Stimulated activated CD4-positive, alpha-beta T cell treated with anti-CD3 and anti-CD28 coated beads, Interleukin-4, amount 100 ng/mL, for 48 hours (primary cell): ENCODE measurements at regions not wholly inside any gene's neighbourhood (a gene's known extent, or its start where the extent isn't known, plus 50 kb on each side); places are given as distances from the start of the nearest gene placed in this dataset.

Experiments used
- DNase-seq, 2 donors: peaks; one replicate each; pipeline ENCODE4 v3.0.0-alpha.2; 2020; ENCODE audit warnings: low read depth in 2 of 2

- no peak for DNase-seq
These were observed 169.4 kb upstream of the PPP1R26 start for GRCh38 chr9:135310134-135310533.

GRCh38 chr9:135315572-135315971, 164.0 kb upstream of the PPP1R26 start:
- no peak for DNase-seq

DNA sequence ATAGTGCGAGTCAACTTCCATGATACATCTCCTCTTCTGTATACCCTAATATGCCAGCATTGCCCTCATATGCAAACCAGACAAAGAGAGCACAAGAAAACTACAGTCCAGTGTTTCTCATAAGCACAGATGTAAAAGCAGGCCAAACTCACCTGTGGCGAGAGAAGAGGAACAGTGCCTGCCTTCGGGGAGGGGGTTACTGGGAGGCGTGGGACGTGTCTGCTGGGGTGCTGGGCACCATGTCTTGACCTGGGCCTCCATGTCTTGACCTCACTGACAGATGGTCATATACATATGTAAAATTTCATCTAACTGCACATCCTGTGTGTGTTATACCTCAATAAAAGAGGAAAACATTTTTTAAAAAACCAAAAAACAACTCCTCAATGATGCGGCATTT, 159.3 kb upstream of the PPP1R26 start:
- DNase-seq: no peak

DNA sequence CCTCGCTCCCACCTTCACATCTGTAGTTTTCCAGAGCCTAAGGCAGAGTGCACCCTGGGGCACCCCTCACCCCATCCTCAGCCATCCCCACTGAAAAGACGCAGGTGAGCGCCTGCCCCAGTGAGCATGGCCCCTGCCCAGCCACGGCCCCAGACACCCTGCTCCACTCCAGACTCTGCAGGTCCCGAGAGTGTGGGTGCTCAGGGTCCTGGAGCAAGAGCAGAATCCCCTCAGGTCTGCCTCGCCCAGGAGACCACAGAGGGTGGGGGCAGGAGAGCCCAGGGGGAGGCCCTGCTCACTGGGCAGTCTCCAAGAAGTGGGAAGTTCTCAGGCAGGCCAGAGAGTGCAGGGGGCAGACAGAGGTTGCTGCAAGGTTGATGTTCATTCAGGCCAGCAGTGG, 158.6 kb upstream of the PPP1R26 start:
- DNase-seq: no peak

DNA sequence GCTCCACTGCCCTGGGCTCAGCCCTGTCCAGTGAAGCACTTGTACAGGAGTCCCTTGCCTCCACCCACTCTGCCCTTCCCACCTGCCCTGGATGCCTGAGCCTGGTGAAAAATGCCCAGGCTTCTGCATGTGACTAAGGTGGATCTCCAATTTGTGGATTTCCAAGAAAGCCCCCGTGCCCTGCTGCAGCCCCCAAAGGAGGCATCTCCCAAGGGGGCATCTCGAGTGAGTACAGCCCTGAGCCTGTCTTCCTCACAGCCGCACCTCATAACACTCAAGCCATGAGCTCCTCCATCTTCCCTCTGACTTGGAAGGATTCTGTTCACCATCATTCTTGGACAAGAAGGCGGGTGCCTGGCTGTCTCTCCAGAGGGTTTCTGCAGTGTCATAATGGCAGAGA, 158.0 kb upstream of the PPP1R26 start:
- DNase-seq: no peak

- no peak for DNase-seq
These were observed 155.3 kb upstream of the PPP1R26 start for GRCh38 chr9:135324329-135324728.

GRCh38 chr9:135326141-135326540, 153.4 kb upstream of the PPP1R26 start:
- DNase-seq: no peak

GRCh38 chr9:135326633-135327152, 152.9 kb upstream of the PPP1R26 start:
- no peak for DNase-seq

DNA sequence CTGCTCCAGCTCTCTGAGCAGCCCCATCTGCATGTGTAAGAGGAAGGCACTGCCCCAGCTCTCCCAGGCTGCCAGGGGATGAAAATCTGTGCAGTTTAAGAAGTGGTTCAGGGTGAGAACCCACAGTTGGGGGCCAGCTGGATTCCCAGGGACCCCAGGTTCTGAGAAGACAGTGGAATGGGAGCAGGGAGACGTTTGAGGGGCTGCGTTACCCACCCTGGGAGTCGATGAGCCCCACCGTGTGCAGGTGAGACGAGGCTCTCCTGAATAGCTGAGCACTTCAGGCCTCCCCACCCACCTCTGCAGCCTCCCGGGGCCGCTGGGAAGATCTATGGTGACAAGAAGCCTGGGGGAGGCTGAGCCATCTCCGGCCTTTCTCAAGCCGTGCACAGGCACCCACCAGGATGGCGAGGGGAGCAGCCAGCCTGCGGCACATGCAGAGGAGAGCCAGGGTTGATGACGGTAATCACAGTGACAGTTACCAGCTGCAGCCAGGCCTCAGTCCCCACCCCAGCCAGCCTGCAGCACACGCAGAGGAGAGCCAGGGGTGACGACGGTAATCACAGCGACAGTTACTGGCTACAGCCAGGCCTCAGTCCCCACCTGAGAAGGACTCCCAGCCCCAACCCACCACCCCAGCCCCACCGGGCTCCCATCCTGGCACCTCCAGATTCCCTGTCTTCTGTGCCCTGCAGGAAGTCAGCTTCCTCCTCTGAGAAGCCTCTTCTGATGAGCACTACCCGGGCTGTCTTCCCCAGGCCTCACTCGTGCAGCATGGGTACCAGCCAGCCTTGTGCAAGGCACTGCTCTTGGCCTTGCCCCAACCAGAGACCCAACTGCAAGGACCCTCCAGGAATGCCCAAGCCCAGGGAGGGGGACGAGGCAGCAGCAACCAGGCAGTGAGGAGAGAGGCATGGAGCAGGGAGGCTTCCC, 150.8 kb upstream of the PPP1R26 start:
- no peak for DNase-seq

DNA sequence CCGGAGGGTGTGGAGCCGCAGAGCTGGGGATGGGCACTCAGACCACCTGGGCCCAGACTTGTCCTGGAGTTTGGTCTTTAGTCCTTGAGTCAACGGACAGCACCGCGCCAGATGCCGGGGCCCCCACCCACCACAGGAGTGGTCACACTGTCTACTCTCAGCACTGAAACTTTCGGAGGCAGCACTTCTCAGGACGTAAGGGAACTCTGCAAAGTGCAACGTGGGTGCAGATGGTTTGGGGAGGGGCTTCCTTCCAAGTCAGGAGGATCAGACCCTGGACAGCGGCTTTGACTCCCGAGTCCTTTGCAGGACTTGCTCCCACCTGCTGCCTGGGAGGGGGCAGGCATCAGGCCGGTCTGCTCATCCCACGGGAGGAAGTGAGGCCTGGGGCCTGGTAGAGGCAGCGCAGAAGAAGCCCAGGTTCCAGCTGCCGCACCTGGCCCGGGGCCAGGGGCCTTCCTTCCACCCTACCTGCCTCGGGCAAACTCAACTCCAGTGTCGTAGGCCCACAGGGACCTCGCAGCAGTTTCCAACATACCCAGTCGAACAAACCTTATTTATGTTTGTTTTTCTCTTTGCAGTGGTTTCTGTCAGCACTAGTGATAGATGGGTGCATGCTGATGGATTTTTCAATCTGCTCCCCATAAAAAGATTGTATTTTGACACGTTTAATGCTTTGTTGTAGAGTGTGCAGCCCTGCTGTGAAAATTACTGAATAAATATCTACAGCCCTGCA, 149.8 kb upstream of the PPP1R26 start:
- no peak for DNase-seq

DNA sequence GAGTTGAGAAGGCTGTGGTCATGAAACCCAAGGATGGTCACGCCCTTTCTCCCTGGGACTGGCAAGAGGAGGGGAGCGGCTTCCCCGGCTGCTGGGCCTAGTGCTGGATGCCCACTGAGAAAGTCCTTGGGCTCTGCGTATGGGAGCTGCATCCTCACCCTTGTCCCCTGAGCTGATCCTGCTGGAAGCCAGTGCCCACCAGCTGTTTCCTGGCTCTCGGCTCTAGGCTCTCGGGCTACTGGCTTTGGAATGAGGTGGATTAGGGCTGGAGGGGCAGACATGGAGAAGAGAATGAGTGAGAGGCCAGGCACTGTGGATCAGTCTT, 149.3 kb upstream of the PPP1R26 start:
- no peak for DNase-seq

DNA sequence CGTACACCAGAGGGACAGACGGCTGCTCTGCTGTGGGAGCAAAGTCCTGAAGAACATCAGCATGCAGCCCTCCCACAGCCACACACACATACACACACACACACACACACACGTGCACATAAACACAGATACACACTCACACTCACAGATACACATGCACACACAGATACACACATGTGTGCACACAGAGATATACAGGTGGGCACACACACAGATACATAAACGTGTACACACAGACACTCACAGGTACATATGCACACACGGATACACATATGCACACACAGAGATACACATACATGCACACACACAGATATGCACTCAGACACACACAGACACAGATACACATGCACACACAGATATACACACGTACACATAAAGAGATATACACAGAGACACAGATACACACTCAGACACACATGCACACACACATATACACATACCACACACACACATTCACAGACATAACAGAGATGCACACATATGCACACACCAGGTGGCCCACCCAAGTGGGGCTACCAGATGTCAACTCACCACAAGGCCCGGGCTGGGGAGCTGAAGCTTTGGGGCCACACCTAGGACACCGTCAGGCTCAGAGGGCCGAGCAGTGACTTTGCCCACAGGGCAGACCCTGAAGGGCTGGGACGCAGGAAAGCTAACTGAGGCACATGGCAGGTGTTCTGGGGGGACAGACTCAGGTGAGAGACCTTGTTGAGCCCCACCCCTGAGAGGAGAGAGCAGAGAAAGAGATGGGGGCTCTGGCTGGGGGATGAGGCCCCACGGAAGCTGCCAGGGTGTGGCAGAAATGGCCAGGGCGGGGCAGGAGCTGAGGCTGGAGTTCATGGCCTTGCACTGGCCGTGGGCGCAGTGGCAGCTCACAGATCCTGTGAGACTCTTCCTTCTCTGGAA, 148.6 kb upstream of the PPP1R26 start:
- DNase-seq: no peak

DNA sequence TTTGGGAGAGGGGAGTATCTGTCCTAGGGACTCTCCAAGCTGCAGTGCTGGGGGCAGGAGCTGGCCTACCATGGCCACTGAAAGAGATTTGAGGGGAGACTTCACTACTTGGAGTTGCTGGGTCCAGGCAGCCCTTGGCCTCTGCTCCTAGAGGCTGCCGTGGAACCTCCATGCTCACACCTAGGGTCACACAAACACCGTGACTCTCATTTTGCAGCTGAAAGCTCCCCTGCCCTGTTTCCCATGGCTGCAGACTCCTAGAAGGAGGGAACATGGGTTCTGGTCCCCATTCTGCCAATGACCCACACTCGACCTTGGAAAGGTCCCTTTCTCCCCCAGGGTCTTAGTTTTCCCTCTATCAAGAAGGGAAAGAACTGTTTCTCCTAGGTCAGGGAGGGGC, 147.1 kb upstream of the PPP1R26 start:
- DNase-seq: no peak

DNA sequence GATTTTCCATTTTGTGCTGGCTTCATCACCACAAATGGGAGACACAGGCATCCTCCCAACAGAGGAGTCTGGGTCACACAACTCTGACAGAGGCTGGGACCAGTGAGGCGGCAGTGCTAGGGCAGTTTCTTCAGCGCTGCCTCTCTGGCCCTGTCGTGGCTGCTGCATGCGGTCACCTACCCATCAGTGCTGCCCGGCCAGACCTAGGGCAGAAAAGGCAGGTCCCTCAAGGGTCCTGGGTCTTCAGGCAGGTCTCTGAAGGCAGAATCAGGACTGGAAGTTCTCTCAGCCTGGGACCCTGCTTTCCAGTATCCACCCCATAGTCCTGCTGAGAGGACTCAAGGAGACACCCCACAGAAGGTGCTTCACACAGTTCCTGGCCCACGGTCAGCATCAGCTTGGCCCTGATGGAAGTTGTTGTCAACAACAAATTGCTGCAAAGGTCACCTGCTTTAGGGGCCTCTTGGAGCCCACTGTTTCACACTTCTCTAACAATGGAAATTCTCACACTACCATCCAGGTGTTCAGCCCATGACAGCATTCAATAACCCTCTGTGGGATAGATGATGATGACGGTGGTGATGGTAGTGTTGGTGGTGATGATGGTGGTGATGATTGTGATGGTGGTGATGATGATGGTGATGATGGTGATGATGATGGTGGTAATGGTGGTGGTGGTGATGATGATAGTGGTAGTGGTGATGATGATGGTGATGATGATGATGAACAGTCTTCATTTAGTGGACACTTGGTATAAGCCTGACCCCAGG, 146.4 kb upstream of the PPP1R26 start:
- no peak for DNase-seq

DNA sequence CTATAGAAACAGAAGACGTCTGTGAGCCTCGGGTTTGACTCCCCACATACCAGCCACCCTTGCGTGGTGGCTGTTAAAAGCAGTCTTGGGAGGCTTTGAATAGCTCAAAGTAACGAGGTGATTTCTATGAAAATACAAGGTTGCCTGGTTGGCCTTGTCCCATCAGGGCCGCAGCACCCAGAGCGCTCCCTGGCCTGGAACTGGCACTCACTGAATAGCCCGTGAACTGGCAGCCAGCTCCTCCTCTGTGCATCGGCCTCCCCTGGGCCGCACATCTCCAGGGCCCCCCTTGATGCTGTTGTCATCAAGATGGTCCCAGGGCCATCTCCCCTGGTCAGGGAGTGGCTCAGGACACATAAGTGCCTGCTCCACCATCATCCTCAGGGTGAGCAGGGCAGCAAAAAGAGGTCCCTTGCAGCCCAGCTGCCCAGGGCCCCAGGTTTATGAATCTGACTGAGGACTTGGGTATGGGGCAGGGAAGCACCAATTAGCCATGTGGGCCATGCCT, 144.6 kb upstream of the PPP1R26 start:
- no peak for DNase-seq

DNA sequence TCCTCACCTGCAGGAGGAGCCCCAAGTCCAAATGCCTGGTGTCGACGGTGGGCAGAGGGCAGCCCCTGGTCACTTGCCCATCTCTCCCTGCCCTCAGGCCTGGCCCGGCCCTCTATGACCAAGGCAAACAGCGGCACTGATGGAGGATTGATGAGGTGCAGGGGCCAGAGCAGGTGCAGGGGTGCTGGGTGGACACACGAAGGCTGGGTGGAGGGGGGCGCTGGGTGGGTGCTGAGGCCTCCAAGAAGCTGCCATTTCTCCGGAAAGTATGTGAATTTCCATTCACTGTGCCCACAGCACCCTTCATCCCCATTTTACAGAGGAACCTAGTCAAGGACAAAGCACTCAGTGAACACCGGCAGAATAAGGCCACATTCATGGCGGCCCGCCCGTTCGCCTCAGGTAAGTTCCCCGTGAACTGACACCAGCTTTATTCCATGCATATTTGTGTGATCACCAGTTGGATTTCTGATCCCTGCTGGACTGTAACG, 143.8 kb upstream of the PPP1R26 start:
- DNase-seq: no peak

DNA sequence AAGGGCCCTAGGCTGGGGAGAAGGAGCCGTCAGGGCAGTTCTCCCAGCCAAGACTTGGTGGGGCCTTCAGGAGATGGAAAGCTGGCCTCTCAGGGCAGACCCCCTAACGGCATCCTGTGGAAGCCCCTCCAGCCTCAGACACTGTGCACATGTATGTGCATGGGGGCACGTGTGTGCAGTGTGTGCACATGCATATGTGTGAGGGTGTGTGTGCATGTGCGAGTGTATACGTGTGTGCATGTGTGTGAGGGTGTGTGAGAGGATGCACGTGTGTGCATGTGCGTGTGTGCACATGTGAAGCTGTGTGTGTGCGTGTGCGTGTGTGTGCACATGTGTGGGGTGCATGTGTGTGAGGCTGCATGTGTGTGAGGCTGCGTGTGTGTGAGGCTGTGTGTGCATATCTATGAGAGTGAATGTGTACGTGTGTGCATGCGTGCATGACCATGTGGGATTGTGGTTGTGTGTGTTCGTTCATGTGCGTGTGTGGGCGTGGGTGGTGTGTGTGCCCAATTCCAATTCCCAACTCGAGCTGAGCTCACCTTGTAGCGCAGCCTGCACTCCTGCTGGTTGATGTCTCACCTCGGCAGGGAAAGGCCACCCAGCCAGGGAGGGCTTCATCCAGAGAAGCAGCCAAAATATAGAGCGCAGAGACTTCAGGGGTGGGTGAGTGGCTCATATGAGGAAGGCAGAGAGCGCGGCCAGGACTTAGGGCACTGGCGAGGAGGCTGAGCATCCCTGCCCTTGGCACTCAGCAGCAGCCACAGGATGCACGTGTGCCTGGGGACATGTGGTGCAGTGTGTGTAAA, 142.7 kb upstream of the PPP1R26 start:
- DNase-seq: no peak

DNA sequence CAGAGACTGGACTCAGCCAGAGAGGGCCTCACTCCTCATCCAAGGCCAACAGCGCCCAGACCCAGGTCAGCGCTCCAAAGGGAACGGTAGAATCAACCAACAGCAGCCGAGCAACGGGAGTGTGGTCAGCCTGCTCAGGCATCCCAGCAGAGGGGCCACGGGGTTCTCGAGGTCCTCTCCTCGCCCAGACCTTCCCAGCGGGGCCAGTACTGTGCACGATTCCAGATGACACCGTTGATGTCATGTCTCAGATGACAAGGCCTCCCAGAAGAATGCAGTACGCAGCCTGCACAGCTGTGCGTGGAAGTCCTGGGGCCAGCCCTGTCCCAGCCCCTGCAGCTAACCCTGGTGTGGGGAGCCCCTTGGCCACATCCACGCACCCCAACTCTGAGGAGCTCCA, 141.0 kb upstream of the PPP1R26 start:
- no peak for DNase-seq

GRCh38 chr9:135339378-135339973, 140.1 kb upstream of the PPP1R26 start:
- DNase-seq: no peak
